GM18867 (cell line): ENCODE measurements at regions not wholly inside any gene's neighbourhood (a gene's known extent, or its start where the extent isn't known, plus 50 kb on each side); places are given as distances from the start of the nearest gene placed in this dataset.

Source experiments
- ATAC-seq: cut with Tn5 transposase; IDR thresholded peaks from one replicate; pipeline ENCODE4 v1.9.1; 2021; ENCODE audit warnings: mild to moderate bottlenecking, moderate library complexity; ENCODE audit not compliant: unreplicated experiment

GRCh38 chr13:105207572-105208293 lies 1327.7 kb downstream of the EFNB2 start:
- ATAC-seq = no peak

GRCh38 chr13:105202354-105202753 lies 1333.1 kb downstream of the EFNB2 start:
- ATAC-seq = no peak

- no peak for ATAC-seq
These were observed 1334.1 kb downstream of the EFNB2 start for GRCh38 chr13:105201351-105201750.

GRCh38 chr13:105200181-105200580 lies 1335.3 kb downstream of the EFNB2 start:
- no peak for ATAC-seq

- no peak for ATAC-seq
These were observed 1339.4 kb downstream of the EFNB2 start for GRCh38 chr13:105196052-105196451.

GRCh38 chr13:105193026-105193425 lies 1342.4 kb downstream of the EFNB2 start:
- ATAC-seq = no peak

GRCh38 chr13:105184201-105184600 lies 1351.3 kb downstream of the EFNB2 start:
- no peak for ATAC-seq

- ATAC-seq = no peak
These were observed 1358.1 kb downstream of the EFNB2 start for GRCh38 chr13:105177265-105177900.

GRCh38 chr13:105170438-105170837 lies 1365.0 kb downstream of the EFNB2 start:
- ATAC-seq = no peak

- ATAC-seq = no peak
These were observed 1367.2 kb downstream of the EFNB2 start for GRCh38 chr13:105168295-105168694.

- no peak for ATAC-seq
These were observed 1368.1 kb downstream of the EFNB2 start for GRCh38 chr13:105167385-105167784.

- ATAC-seq = peak; percentile 90
These were observed 1369.9 kb downstream of the EFNB2 start for GRCh38 chr13:105165449-105166125.

GRCh38 chr13:105159841-105160240 lies 1375.6 kb downstream of the EFNB2 start:
- ATAC-seq = no peak

GRCh38 chr13:105153611-105154010 lies 1381.9 kb downstream of the EFNB2 start:
- no peak for ATAC-seq

- no peak for ATAC-seq
These were observed 1383.8 kb downstream of the EFNB2 start for GRCh38 chr13:105151639-105152038.

- no peak for ATAC-seq
These were observed 1388.0 kb downstream of the EFNB2 start for GRCh38 chr13:105147461-105147860.

GRCh38 chr13:105144936-105145335 lies 1390.5 kb downstream of the EFNB2 start:
- ATAC-seq = no peak

- no peak for ATAC-seq
These were observed 1391.4 kb downstream of the EFNB2 start for GRCh38 chr13:105144020-105144419.

GRCh38 chr13:105142556-105142955 lies 1392.9 kb downstream of the EFNB2 start:
- ATAC-seq = no peak

GRCh38 chr13:105139380-105140285 lies 1395.8 kb downstream of the EFNB2 start:
- peak; percentile 97 for ATAC-seq

- ATAC-seq = peak; percentile 11
These were observed 1396.4 kb downstream of the EFNB2 start for GRCh38 chr13:105139048-105139379.
